ENCODE measurements at regions not wholly inside any gene's neighbourhood (a gene's known extent, or its start where the extent isn't known, plus 50 kb on each side); places are given as distances from the start of the nearest gene placed in this dataset.

- no peak for TF ChIP-seq POLR2A (IDR thresholded peaks at IDR 0.05)
- TF ChIP-seq, protein P1, sequence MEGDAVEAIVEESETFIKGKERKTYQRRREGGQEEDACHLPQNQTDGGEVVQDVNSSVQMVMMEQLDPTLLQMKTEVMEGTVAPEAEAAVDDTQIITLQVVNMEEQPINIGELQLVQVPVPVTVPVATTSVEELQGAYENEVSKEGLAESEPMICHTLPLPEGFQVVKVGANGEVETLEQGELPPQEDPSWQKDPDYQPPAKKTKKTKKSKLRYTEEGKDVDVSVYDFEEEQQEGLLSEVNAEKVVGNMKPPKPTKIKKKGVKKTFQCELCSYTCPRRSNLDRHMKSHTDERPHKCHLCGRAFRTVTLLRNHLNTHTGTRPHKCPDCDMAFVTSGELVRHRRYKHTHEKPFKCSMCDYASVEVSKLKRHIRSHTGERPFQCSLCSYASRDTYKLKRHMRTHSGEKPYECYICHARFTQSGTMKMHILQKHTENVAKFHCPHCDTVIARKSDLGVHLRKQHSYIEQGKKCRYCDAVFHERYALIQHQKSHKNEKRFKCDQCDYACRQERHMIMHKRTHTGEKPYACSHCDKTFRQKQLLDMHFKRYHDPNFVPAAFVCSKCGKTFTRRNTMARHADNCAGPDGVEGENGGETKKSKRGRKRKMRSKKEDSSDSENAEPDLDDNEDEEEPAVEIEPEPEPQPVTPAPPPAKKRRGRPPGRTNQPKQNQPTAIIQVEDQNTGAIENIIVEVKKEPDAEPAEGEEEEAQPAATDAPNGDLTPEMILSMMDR (IDR thresholded peaks at IDR 0.05), result no peak
Measured at GRCh38 chr5:35488791-35489190, 128.9 kb upstream of the SPEF2 start.
